OCI-LY3 (cell line): ENCODE measurements at regions not wholly inside any gene's neighbourhood (a gene's known extent, or its start where the extent isn't known, plus 50 kb on each side); places are given as distances from the start of the nearest gene placed in this dataset.

Experiments used
- H2AFZ ChIP-seq: fragments of 200-600, 300-600 bp; shearing (Covaris generic); 2 replicates; pipeline ENCODE4 v1.6.0; 2014; ENCODE audit warnings: antibody characterized with exemption, low read depth, low read length
- H3K27ac ChIP-seq: fragments of 200-600, 300-600 bp; sonication (generic); 2 replicates; pipeline ENCODE4 v1.5.1; 2014; ENCODE audit warnings: mild to moderate bottlenecking, low read length, moderate library complexity, mixed read lengths
- H3K27me3 ChIP-seq: fragments of 200-600, 300-600 bp; sonication (generic); 2 replicates; pipeline ENCODE4 v1.6.1; 2014; ENCODE audit warnings: low read depth, low read length, mixed read lengths
- H3K36me3 ChIP-seq: fragments of 200-600, 300-600 bp; sonication (generic); replicated peaks from 2 replicates; pipeline ENCODE3; 2014; ENCODE audit warnings: low read depth, low read length, mixed read lengths
- H3K4me1 ChIP-seq: fragments of 300-600, 200-600 bp; sonication (generic); 2 replicates; pipeline ENCODE4 v1.6.1; 2014; ENCODE audit warnings: low read length, mixed read lengths
- H3K4me2 ChIP-seq: fragments of 200-600, 300-600 bp; sonication (generic); 2 replicates; pipeline ENCODE4 v1.6.1; 2014; ENCODE audit warnings: low read length, mixed read lengths
- H3K4me3 ChIP-seq: fragments of 300-600, 200-600 bp; sonication (generic); 2 replicates; pipeline ENCODE4 v1.5.1; 2014; ENCODE audit warnings: antibody characterized with exemption, mild to moderate bottlenecking, low read length, moderate library complexity
- H3K79me2 ChIP-seq: fragments of 300-600, 200-600 bp; shearing (Covaris generic); 2 replicates; pipeline ENCODE4 v1.6.1; 2014; ENCODE audit warnings: mild to moderate bottlenecking, low read length, mixed read lengths
- H3K9ac ChIP-seq: fragments of 300-600, 200-600 bp; shearing (Covaris generic); 2 replicates; pipeline ENCODE4 v1.6.0; 2014; ENCODE audit warnings: mild to moderate bottlenecking, low read length, moderate library complexity
- H3K9me3 ChIP-seq: fragments of 200-600, 300-600 bp; shearing (Covaris generic); 2 replicates; pipeline ENCODE4 v1.6.1; 2014; ENCODE audit warnings: low read length, mixed read lengths; ENCODE audit not compliant: insufficient read depth
- H4K20me1 ChIP-seq: fragments of 200-600, 300-600 bp; sonication (generic); 2 replicates; pipeline ENCODE4 v1.6.1; 2016; ENCODE audit warnings: low read length, mixed read lengths; ENCODE audit not compliant: insufficient read depth
- EZH2phosphoT487 ChIP-seq: fragments of 200-600 bp; shearing (Covaris generic); IDR thresholded peaks from 2 replicates; pipeline ENCODE4 v1.6.1; 2018; ENCODE audit warnings: antibody characterized with exemption, mixed run types, low read depth
- TF ChIP-seq, protein P1 (sequence below): fragments of 200-600, 300-600 bp; sonication (generic); IDR thresholded peaks from 2 replicates; pipeline ENCODE4 v1.5.1; 2014; ENCODE audit warnings: antibody characterized with exemption, low read length, low read depth

DNA sequence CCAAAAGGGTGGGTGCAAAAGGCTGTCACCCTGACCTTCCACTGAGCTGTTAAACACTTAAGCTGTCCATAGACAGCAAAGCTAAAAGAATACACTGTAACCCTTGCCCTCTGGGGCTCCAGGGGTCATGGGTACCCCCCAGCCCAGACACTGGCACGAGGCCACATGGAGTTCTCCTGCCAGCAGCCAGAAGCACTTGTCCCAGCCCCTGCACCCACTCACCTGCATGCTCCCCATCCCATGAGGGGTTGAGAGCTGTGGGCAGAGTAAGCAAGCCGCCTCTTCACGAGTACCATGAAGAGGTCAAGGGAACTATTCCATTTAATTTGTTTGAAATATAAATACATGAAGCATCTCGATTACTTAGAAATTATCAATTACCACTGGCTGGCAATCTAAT lies 867.1 kb upstream of the ZEB2 start:
- no peak overlapping the region for H3K4me3 ChIP-seq
- TF ChIP-seq, protein P1, sequence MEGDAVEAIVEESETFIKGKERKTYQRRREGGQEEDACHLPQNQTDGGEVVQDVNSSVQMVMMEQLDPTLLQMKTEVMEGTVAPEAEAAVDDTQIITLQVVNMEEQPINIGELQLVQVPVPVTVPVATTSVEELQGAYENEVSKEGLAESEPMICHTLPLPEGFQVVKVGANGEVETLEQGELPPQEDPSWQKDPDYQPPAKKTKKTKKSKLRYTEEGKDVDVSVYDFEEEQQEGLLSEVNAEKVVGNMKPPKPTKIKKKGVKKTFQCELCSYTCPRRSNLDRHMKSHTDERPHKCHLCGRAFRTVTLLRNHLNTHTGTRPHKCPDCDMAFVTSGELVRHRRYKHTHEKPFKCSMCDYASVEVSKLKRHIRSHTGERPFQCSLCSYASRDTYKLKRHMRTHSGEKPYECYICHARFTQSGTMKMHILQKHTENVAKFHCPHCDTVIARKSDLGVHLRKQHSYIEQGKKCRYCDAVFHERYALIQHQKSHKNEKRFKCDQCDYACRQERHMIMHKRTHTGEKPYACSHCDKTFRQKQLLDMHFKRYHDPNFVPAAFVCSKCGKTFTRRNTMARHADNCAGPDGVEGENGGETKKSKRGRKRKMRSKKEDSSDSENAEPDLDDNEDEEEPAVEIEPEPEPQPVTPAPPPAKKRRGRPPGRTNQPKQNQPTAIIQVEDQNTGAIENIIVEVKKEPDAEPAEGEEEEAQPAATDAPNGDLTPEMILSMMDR = no peak
- no peak for TF ChIP-seq EZH2phosphoT487
- H3K27ac ChIP-seq = no peak overlapping the region
- no peak overlapping the region for H2AFZ ChIP-seq
- H3K4me1 ChIP-seq = no peaks in the 10 kb centered on the region
- H3K9ac ChIP-seq = no peak overlapping the region
- no peaks in the 10 kb centered on the region for H3K79me2 ChIP-seq
- no peaks in the 10 kb centered on the region for H3K9me3 ChIP-seq
- H3K36me3 ChIP-seq = no peaks in the 10 kb centered on the region
- no peak overlapping the region for H3K4me2 ChIP-seq
- no peaks in the 10 kb centered on the region for H3K27me3 ChIP-seq
- no peaks in the 10 kb centered on the region for H4K20me1 ChIP-seq

DNA sequence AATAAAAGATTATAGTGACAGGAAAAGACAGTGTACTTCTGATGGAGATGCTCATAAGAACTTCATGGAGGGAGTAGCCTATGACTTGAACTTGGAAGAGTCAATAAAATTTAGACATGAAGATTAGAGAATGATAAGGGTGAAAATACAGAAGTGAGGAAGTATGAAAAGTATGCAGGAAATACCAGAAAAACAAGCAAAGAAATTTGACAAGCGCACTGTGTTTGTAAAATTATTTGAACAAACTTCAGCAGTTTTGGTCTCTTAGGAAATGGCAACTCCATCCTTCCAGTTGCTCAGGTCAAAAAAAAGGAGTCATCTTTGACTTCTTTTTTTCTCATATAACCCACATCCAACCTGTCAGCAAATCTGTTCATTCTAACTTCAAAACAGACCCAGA lies 864.0 kb upstream of the ZEB2 start:
- Histone ChIP-seq H3K27me3 (no peaks in the 10 kb centered on the region), H3K4me3 (no peak overlapping the region), H3K4me2 (no peak overlapping the region), H3K4me1 (no peaks in the 10 kb centered on the region), H3K36me3 (no peaks in the 10 kb centered on the region), H3K9ac (no peak overlapping the region), H4K20me1 (no peaks in the 10 kb centered on the region), H3K9me3 (no peaks in the 10 kb centered on the region), H3K79me2 (no peaks in the 10 kb centered on the region), H3K27ac (no peak overlapping the region), H2AFZ (no peak overlapping the region)
- TF ChIP-seq, protein P1 = no peak
- no peak for TF ChIP-seq EZH2phosphoT487

DNA sequence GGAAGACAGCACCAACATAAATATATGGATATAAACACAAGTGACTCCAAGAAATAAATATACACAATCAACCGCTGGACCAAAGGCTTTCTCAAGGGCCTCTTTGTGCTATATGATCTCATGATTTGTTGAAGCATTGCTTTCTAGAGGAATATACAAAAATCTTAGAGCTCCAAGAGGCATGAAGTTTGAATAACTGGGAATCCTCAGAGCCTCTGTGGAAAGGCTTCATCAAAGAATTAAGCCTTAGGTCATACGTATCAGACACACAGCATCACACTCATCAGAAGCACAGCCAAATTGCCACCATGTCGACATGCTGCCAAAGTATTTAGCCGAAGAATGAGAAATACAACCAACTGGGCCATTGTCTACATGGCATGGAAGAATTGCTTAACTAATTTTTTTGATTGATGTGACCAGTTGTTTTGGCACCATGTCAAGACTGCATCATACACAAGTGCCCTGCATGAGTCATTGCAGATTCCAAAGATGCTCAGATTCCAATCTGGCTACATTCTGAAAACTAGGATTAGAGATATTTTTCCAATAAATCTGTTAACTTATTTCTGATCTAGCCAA lies 860.6 kb upstream of the ZEB2 start:
- H2AFZ ChIP-seq = no peak overlapping the region

DNA sequence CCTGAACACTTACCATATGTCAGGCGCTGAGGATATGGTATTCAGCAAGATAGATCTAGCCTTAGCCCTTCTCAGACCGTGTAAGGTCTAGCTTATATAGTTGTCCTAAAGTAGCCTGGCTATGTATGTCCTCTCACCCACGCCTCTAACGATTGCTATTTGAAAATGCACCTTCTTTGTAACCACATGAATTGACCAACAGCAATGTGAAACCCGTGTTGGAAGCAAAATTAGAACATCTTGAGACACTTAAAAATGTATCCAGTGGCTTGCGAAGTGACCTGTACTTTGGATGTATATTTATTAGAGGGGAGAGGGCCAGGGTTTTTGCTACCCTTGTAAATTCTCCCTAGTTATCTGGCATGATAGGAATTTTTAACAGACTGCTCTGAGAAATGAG lies 860.0 kb upstream of the ZEB2 start:
- no peaks in the 10 kb centered on the region for H4K20me1 ChIP-seq
- no peak overlapping the region for H3K9ac ChIP-seq
- H3K4me3 ChIP-seq = no peak overlapping the region
- no peaks in the 10 kb centered on the region for H3K4me1 ChIP-seq
- H3K36me3 ChIP-seq = no peaks in the 10 kb centered on the region
- H3K9me3 ChIP-seq = no peaks in the 10 kb centered on the region
- TF ChIP-seq, protein P1 = no peak
- TF ChIP-seq EZH2phosphoT487 = no peak
- no peak overlapping the region for H2AFZ ChIP-seq
- no peak overlapping the region for H3K27ac ChIP-seq
- no peaks in the 10 kb centered on the region for H3K27me3 ChIP-seq
- H3K4me2 ChIP-seq = no peak overlapping the region
- H3K79me2 ChIP-seq = no peaks in the 10 kb centered on the region

More for the DNA sequence above, 860.6 kb upstream of the ZEB2 start:
- TF ChIP-seq EZH2phosphoT487 = no peak
- TF ChIP-seq, protein P1 = no peak
- H3K9me3 ChIP-seq = no peaks in the 10 kb centered on the region
- no peak overlapping the region for H3K4me3 ChIP-seq
- H3K4me2 ChIP-seq = no peak overlapping the region
- H3K9ac ChIP-seq = no peak overlapping the region
- no peaks in the 10 kb centered on the region for H3K27me3 ChIP-seq
- no peaks in the 10 kb centered on the region for H3K79me2 ChIP-seq
- H3K36me3 ChIP-seq = no peaks in the 10 kb centered on the region
- H3K4me1 ChIP-seq = no peaks in the 10 kb centered on the region
- H3K27ac ChIP-seq = no peak overlapping the region
- H4K20me1 ChIP-seq = no peaks in the 10 kb centered on the region
